ENCODE measurements at regions not wholly inside any gene's neighbourhood (a gene's known extent, or its start where the extent isn't known, plus 50 kb on each side); places are given as distances from the start of the nearest gene placed in this dataset.

GRCh38 chr14:101086926-101087325, 183.4 kb upstream of the RTL1 start:
- H3K4me1 ChIP-seq (ENCODE audit: control insufficient read depth, insufficient read depth, low read length) = no peaks in the 10 kb centered on the region
- H2BK120ac ChIP-seq (ENCODE audit: low read depth, low read length) = no peak overlapping the region
- 71% methylated on average over 1 of the region's 3 CpGs; no CpG with 5 or more reads in 1 of the 2 experiments for WGBS, 2 experiments (ENCODE audit: extremely low coverage in 2 of 2, insufficient read length in 1 of 2)
- no peak overlapping the region for H3K14ac ChIP-seq (replicated peaks; ENCODE audit: low read depth, low read length)
- no peak overlapping the region for H2BK20ac ChIP-seq (ENCODE audit: low read depth, low read length)
- no peak overlapping the region for H3K23ac ChIP-seq (ENCODE audit: low read depth, low read length)
- TF ChIP-seq RAD21 (IDR thresholded peaks at IDR 0.05; ENCODE audit: low read length) (no peak), CTCF (conservative IDR thresholded peaks at IDR 0.05; ENCODE audit: low read depth, low read length) (no peak), MAFK (IDR thresholded peaks at IDR 0.05; ENCODE audit: low read depth, low read length) (no peak), RCOR1 (IDR thresholded peaks at IDR 0.05; ENCODE audit: insufficient replicate concordance, low read length) (no peak), NFE2L2 (IDR thresholded peaks at IDR 0.05; ENCODE audit: low read depth, low read length) (no peak), MXI1 (IDR thresholded peaks at IDR 0.05; ENCODE audit: borderline replicate concordance, low read depth, low read length) (no peak), CHD1 (IDR thresholded peaks at IDR 0.05; ENCODE audit: low read depth, low read length) (no peak), BHLHE40 (IDR thresholded peaks at IDR 0.05; ENCODE audit: low read depth, low read length) (no peak), USF2 (IDR thresholded peaks at IDR 0.05; ENCODE audit: low read depth, low read length) (no peak), POLR2A (IDR thresholded peaks at IDR 0.05; ENCODE audit: low read depth, low read length) (no peak), FOS (IDR thresholded peaks at IDR 0.05; ENCODE audit: low read depth, low read length) (no peak)
- no peak overlapping the region for H4K5ac ChIP-seq (ENCODE audit: low read depth, low read length)
- H3K27me3 ChIP-seq (ENCODE audit: control insufficient read depth, insufficient read depth, low read length) = peaks cover 6% of the 10 kb centered on the region; the same call in 1 of the 2 replicates
- no peak overlapping the region for H4K8ac ChIP-seq (ENCODE audit: low read depth in 2 of 2, low read length in 2 of 2)
- no peak overlapping the region for H2AFZ ChIP-seq (replicated peaks; ENCODE audit: low read length, poor library complexity)
- H3K18ac ChIP-seq (ENCODE audit: low read depth, low read length) = no peak overlapping the region
- H3K4me3 ChIP-seq (ENCODE audit: insufficient read depth, low read depth, low read length) = no peak overlapping the region
- BruUV-seq (replicated peaks) = no TSS peak
- no peak overlapping the region for H3K4me2 ChIP-seq (ENCODE audit: low read depth, low read length)
- H4K20me1 ChIP-seq (ENCODE audit: insufficient read depth, low read length) = no peaks in the 10 kb centered on the region
- ChIA-PET CTCF (no interaction called here), POLR2A (ENCODE audit: unreplicated experiment) (no interaction called here)
- H3K79me1 ChIP-seq (ENCODE audit: low read depth in 1 of 2, low read length in 2 of 2) = no peaks in the 10 kb centered on the region
- H2AK5ac ChIP-seq (ENCODE audit: low read depth, low read length) = no peak overlapping the region
- no peaks in the 10 kb centered on the region for H3K36me3 ChIP-seq (ENCODE audit: control insufficient read depth, insufficient read depth, low read length)
- intact Hi-C loops (cut with micrococcal nuclease) = no loop called here
- no peak overlapping the region for H4K91ac ChIP-seq (ENCODE audit: insufficient read depth, low read depth, low read length)
- no peak overlapping the region for H3K56ac ChIP-seq (ENCODE audit: extremely low read depth, insufficient read depth, low read length)
- no peak overlapping the region for H2BK5ac ChIP-seq (ENCODE audit: low read depth, low read length, poor library complexity, severe bottlenecking)
- no peak overlapping the region for H2AK9ac ChIP-seq (replicated peaks; ENCODE audit: low read depth, low read length, poor library complexity)
- no peak overlapping the region for H3K9ac ChIP-seq (ENCODE audit: low read depth, low read length)
- peaks cover 2% of the 10 kb centered on the region; the same call in 1 of the 2 replicates for H3K9me3 ChIP-seq (ENCODE audit: control insufficient read depth, insufficient read depth, low read length)
- H3K27ac ChIP-seq (ENCODE audit: insufficient read depth, low read length) = no peak overlapping the region
- dilution Hi-C loops (cut with HindIII; ENCODE audit: low sequenced_read_pairs, unreplicated experiment) = no loop called here
- in situ Hi-C loops (cut with MboI; ENCODE audit: low sequenced_read_pairs) = no loop called here
- no peak for DNase-seq
- H2BK15ac ChIP-seq (ENCODE audit: low read depth, low read length) = no peak overlapping the region
- no peak for ATAC-seq (ENCODE audit: low read depth)
- no peak overlapping the region for H3K4ac ChIP-seq (ENCODE audit: low read depth, low read length)
- 0 out of 2 replicates have a peak, but pooled peaks cover 3% of the 10 kb centered on the region for H3K9me1 ChIP-seq (ENCODE audit: insufficient read depth, low read length)
